HG03135 (cell line): ENCODE measurements at regions not wholly inside any gene's neighbourhood (a gene's known extent, or its start where the extent isn't known, plus 50 kb on each side); places are given as distances from the start of the nearest gene placed in this dataset.

Source experiments
- ATAC-seq: cut with Tn5 transposase; IDR thresholded peaks from one replicate; pipeline ENCODE4 v1.9.1; 2021; ENCODE audit warnings: mild to moderate bottlenecking, moderate library complexity; ENCODE audit not compliant: unreplicated experiment

- ATAC-seq = no peak
These were observed 90.2 kb upstream of the PRSS58 start for GRCh38 chr7:142348100-142348499.

GRCh38 chr7:142347091-142347490, 89.2 kb upstream of the PRSS58 start:
- ATAC-seq = no peak

GRCh38 chr7:142345811-142346210, 88.0 kb upstream of the PRSS58 start:
- ATAC-seq = no peak

GRCh38 chr7:142338633-142339501, 81.0 kb upstream of the PRSS58 start:
- ATAC-seq = no peak

- no peak for ATAC-seq
These were observed 79.5 kb upstream of the PRSS58 start for GRCh38 chr7:142337054-142338001.

GRCh38 chr7:142334806-142335205, 76.9 kb upstream of the PRSS58 start:
- no peak for ATAC-seq

- no peak for ATAC-seq
These were observed 76.4 kb upstream of the PRSS58 start for GRCh38 chr7:142334236-142334635.

GRCh38 chr7:142332421-142332820, 74.6 kb upstream of the PRSS58 start:
- no peak for ATAC-seq

GRCh38 chr7:142331941-142332340, 74.1 kb upstream of the PRSS58 start:
- no peak for ATAC-seq

GRCh38 chr7:142329062-142329790, 71.4 kb upstream of the PRSS58 start:
- no peak for ATAC-seq

- no peak for ATAC-seq
These were observed 70.7 kb upstream of the PRSS58 start for GRCh38 chr7:142328551-142328950.

GRCh38 chr7:142327628-142328405, 70.0 kb upstream of the PRSS58 start:
- ATAC-seq = no peak

GRCh38 chr7:142323706-142324105, 65.8 kb upstream of the PRSS58 start:
- no peak for ATAC-seq

GRCh38 chr7:142321391-142321790, 63.5 kb upstream of the PRSS58 start:
- ATAC-seq = no peak

- no peak for ATAC-seq
These were observed 63.0 kb upstream of the PRSS58 start for GRCh38 chr7:142320883-142321282.

GRCh38 chr7:142319970-142320369, 62.1 kb upstream of the PRSS58 start:
- ATAC-seq = no peak

GRCh38 chr7:142314281-142314680, 56.4 kb upstream of the PRSS58 start:
- no peak for ATAC-seq

GRCh38 chr7:142313528-142313927, 55.7 kb upstream of the PRSS58 start:
- ATAC-seq = no peak

- no peak for ATAC-seq
These were observed 54.0 kb upstream of the PRSS58 start for GRCh38 chr7:142311876-142312275.

GRCh38 chr7:142308918-142309317, 51.1 kb upstream of the PRSS58 start:
- no peak for ATAC-seq
